ENCODE measurements at regions not wholly inside any gene's neighbourhood (a gene's known extent, or its start where the extent isn't known, plus 50 kb on each side); places are given as distances from the start of the nearest gene placed in this dataset.
"Not testable (repeated sequence)": the region's sequence is repeated elsewhere in the genome, so short reads cannot be mapped to it uniquely, and the experiment has no call there.

GRCh38 chr22:16673433-16673832 lies 80.8 kb upstream of the CCT8L2 start:
- H3K9me3 ChIP-seq (ENCODE audit: low read length); H3K4me3 Mint-ChIP-seq; H3K27me3 ChIP-seq (ENCODE audit: insufficient read depth, low read length, poor library complexity, severe bottlenecking); H3K4me1 ChIP-seq (ENCODE audit: insufficient read depth, low read length); H3K36me3 ChIP-seq (ENCODE audit: insufficient read depth, low read length); H3K9me3 Mint-ChIP-seq; H3K4me3 ChIP-seq (ENCODE audit: low read length); H3K27me3 Mint-ChIP-seq; H3K27ac Mint-ChIP-seq; CTCF ChIA-PET; POLR2A ChIA-PET; DNase-seq; H3K27ac ChIP-seq (ENCODE audit: low read depth, low read length); H3K4me1 Mint-ChIP-seq; H3K36me3 Mint-ChIP-seq: not testable (repeated sequence)

DNA sequence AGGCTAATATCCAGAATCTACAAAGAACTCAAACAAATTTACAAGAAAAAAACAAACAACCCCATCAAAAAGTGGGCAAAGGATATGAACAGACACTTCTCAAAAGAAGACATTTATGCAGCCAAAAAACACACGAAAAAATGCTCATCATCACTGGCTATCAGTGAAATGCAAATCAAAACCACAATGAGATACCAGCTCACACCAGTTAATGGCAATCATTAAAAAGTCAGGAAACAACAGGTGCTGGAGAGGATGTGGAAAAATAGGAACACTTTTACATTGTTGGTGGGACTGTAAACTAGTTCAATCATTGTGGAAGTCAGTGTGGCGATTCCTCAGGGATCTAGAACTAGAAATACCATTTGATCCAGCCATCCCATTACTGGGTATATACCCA lies 73.0 kb upstream of the CCT8L2 start:
- CTCF ChIA-PET; H3K36me3 ChIP-seq (ENCODE audit: insufficient read depth, low read length); H3K27me3 ChIP-seq (ENCODE audit: insufficient read depth, low read length, poor library complexity, severe bottlenecking); H3K27ac Mint-ChIP-seq; H3K4me1 Mint-ChIP-seq; H3K4me1 ChIP-seq (ENCODE audit: insufficient read depth, low read length); H3K27ac ChIP-seq (ENCODE audit: low read depth, low read length); H3K27me3 Mint-ChIP-seq; POLR2A ChIA-PET; DNase-seq; H3K36me3 Mint-ChIP-seq; H3K9me3 ChIP-seq (ENCODE audit: low read length); H3K4me3 ChIP-seq (ENCODE audit: low read length); H3K4me3 Mint-ChIP-seq: not testable (repeated sequence)
- H3K9me3 Mint-ChIP-seq, result peaks cover 2 to 13% (median 5%) of the 10 kb centered on the region in 5 donors

GRCh38 chr22:16662330-16662729 lies 69.7 kb upstream of the CCT8L2 start:
- H3K9me3 ChIP-seq (ENCODE audit: low read length); H3K4me1 ChIP-seq (ENCODE audit: insufficient read depth, low read length); H3K27me3 ChIP-seq (ENCODE audit: insufficient read depth, low read length, poor library complexity, severe bottlenecking); H3K27ac ChIP-seq (ENCODE audit: low read depth, low read length); CTCF ChIA-PET; H3K36me3 Mint-ChIP-seq; DNase-seq; POLR2A ChIA-PET; H3K4me3 Mint-ChIP-seq; H3K27me3 Mint-ChIP-seq; H3K27ac Mint-ChIP-seq; H3K4me1 Mint-ChIP-seq; H3K36me3 ChIP-seq (ENCODE audit: insufficient read depth, low read length); H3K4me3 ChIP-seq (ENCODE audit: low read length): not testable (repeated sequence)
- H3K9me3 Mint-ChIP-seq, result peaks cover 2 to 13% (median 5%) of the 10 kb centered on the region in 5 donors

GRCh38 chr22:16660989-16661388 lies 68.4 kb upstream of the CCT8L2 start:
- DNase-seq; H3K27me3 ChIP-seq (ENCODE audit: insufficient read depth, low read length, poor library complexity, severe bottlenecking); H3K27ac Mint-ChIP-seq; H3K36me3 Mint-ChIP-seq; POLR2A ChIA-PET; CTCF ChIA-PET; H3K4me1 Mint-ChIP-seq; H3K27ac ChIP-seq (ENCODE audit: low read depth, low read length); H3K4me3 Mint-ChIP-seq; H3K4me1 ChIP-seq (ENCODE audit: insufficient read depth, low read length); H3K4me3 ChIP-seq (ENCODE audit: low read length); H3K36me3 ChIP-seq (ENCODE audit: insufficient read depth, low read length); H3K9me3 ChIP-seq (ENCODE audit: low read length); H3K27me3 Mint-ChIP-seq: not testable (repeated sequence)
- H3K9me3 Mint-ChIP-seq, result peaks cover 0 to 10% (median 6%) of the 10 kb centered on the region in 5 donors

DNA sequence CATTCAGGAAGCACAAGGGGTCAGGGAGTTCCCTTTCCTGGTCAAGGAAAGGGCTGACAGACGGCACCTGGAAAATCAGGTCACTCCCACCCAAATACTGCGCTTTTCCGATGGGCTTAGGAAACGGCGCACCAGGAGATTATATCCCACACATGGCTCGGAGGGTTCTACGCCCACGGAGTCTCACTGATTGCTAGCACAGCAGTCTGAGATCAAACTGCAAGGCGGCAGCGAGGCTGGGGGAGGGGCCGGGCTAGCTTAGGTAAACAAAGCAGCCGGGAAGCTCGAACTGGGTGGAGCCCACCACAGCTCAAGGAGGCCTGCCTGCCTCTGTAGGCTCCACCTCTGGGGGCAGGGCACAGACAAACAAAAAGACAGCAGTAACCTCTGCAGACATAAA lies 68.0 kb upstream of the CCT8L2 start:
- POLR2A ChIA-PET; H3K9me3 ChIP-seq (ENCODE audit: low read length); H3K9me3 Mint-ChIP-seq; DNase-seq; H3K36me3 ChIP-seq (ENCODE audit: insufficient read depth, low read length); CTCF ChIA-PET; H3K4me1 Mint-ChIP-seq; H3K36me3 Mint-ChIP-seq; H3K27ac Mint-ChIP-seq; H3K4me3 ChIP-seq (ENCODE audit: low read length); H3K27me3 Mint-ChIP-seq; H3K27ac ChIP-seq (ENCODE audit: low read depth, low read length); H3K4me1 ChIP-seq (ENCODE audit: insufficient read depth, low read length); H3K27me3 ChIP-seq (ENCODE audit: insufficient read depth, low read length, poor library complexity, severe bottlenecking); H3K4me3 Mint-ChIP-seq: not testable (repeated sequence)

DNA sequence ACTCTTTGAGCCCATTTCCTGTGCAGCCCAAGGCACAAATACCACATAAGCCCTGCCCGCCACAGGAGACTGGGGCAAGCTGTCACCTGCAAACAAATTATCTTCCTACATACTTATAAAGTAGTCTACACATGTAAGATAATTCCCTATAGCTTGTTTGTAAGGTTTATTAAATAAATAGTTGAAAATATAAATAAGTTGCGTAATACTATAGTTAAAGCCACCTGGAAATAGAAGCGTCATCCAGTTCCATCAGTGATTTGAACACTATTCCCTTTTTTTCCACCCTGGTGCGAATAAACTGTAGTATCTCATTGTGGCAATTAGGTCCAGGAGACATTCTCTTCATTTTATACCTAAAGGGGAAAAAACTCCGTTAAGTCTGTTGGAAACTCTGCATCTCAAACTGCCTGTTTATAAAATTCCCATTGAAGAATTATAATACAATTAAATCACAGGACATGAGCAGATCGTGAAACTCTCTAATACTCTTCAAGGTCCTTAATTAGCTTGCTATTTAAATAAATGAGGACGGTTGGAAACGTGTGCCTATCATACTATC lies 66.7 kb upstream of the CCT8L2 start:
- DNase-seq; H3K36me3 Mint-ChIP-seq; H3K4me1 Mint-ChIP-seq; H3K36me3 ChIP-seq (ENCODE audit: insufficient read depth, low read length); H3K4me3 ChIP-seq (ENCODE audit: low read length); H3K9me3 Mint-ChIP-seq; H3K27ac ChIP-seq (ENCODE audit: low read depth, low read length); H3K27me3 Mint-ChIP-seq; H3K27ac Mint-ChIP-seq; H3K9me3 ChIP-seq (ENCODE audit: low read length); CTCF ChIA-PET; H3K4me1 ChIP-seq (ENCODE audit: insufficient read depth, low read length); POLR2A ChIA-PET; H3K4me3 Mint-ChIP-seq; H3K27me3 ChIP-seq (ENCODE audit: insufficient read depth, low read length, poor library complexity, severe bottlenecking): not testable (repeated sequence)

DNA sequence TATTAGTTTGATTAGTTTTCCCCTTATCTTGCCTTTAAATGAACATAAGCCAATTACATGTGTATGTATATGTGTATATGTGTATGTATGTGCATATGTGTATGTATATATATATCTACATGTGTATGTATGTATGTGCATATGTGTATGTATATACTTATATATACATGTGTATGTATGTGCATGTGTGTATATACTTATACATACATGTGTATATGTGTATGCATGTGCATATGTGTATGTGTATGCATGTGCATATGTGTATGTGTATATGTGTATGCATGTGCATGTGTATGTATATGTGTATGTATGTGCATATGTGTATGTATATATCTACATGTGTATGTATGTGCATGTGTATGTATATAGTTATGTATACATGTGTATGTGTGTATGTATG lies 65.5 kb upstream of the CCT8L2 start:
- Histone ChIP-seq H3K27ac (ENCODE audit: low read depth, low read length) (no peak overlapping the region), H3K27me3 (ENCODE audit: insufficient read depth, low read length, poor library complexity, severe bottlenecking) (no peaks in the 10 kb centered on the region), H3K4me3 (ENCODE audit: low read length) (no peak overlapping the region), H3K4me1 (ENCODE audit: insufficient read depth, low read length) (no peaks in the 10 kb centered on the region), H3K9me3 (ENCODE audit: low read length) (no peaks in the 10 kb centered on the region), H3K36me3 (ENCODE audit: insufficient read depth, low read length) (no peaks in the 10 kb centered on the region)
- Mint-ChIP-seq H3K27ac (no peak overlapping the region), H3K4me1 (no peaks in the 10 kb centered on the region), H3K9me3 (peaks cover 0 to 5% (median 5%) of the 10 kb centered on the region in 5 donors), H3K4me3 (no peak overlapping the region), H3K27me3 (peaks cover 0 to 2% of the 10 kb centered on the region in 2 donors), H3K36me3 (no peaks in the 10 kb centered on the region)
- ChIA-PET POLR2A (no interaction called here), CTCF (no interaction called here)
- DNase-seq, result no peak

GRCh38 chr22:16654882-16655281 lies 62.3 kb upstream of the CCT8L2 start:
- POLR2A ChIA-PET, result no interaction called here
- Histone ChIP-seq H3K4me1 (ENCODE audit: insufficient read depth, low read length) (no peaks in the 10 kb centered on the region), H3K36me3 (ENCODE audit: insufficient read depth, low read length) (no peaks in the 10 kb centered on the region), H3K27ac (ENCODE audit: low read depth, low read length) (no peak overlapping the region), H3K4me3 (ENCODE audit: low read length) (no peak overlapping the region), H3K9me3 (ENCODE audit: low read length) (no peaks in the 10 kb centered on the region), H3K27me3 (ENCODE audit: insufficient read depth, low read length, poor library complexity, severe bottlenecking) (no peaks in the 10 kb centered on the region)
- Mint-ChIP-seq H3K27ac (no peak overlapping the region), H3K27me3 (peaks cover 0 to 2% of the 10 kb centered on the region in 2 donors), H3K4me3 (no peak overlapping the region), H3K36me3 (no peaks in the 10 kb centered on the region), H3K9me3 (peaks cover 0 to 7% (median 4%) of the 10 kb centered on the region in 5 donors), H3K4me1 (no peaks in the 10 kb centered on the region)
- CTCF ChIA-PET, result no interaction called here
- DNase-seq, result no peak

DNA sequence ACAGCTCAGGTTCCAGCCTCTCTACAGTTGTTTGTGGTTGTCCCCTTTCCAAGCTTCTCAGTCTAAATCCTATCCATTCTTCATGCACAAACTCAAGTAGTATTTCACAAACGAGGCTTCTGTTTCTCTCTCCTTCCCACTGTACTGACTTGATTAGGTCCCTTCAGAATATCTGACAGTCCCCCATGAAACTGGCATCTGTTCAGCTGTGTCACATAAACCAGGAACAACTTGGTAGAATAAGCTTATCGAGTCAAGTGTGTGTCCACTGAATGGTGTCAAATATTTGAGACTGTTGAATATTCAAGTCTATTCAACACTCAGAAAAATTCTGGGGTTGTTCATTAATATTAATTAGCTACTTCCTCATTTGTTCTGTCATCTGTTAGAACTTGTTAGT lies 61.7 kb upstream of the CCT8L2 start:
- H3K27ac ChIP-seq (ENCODE audit: low read depth, low read length); H3K4me3 ChIP-seq (ENCODE audit: low read length); H3K9me3 ChIP-seq (ENCODE audit: low read length); H3K36me3 ChIP-seq (ENCODE audit: insufficient read depth, low read length); H3K27me3 Mint-ChIP-seq; H3K36me3 Mint-ChIP-seq; H3K4me1 Mint-ChIP-seq; H3K9me3 Mint-ChIP-seq; H3K27me3 ChIP-seq (ENCODE audit: insufficient read depth, low read length, poor library complexity, severe bottlenecking); H3K4me1 ChIP-seq (ENCODE audit: insufficient read depth, low read length); H3K4me3 Mint-ChIP-seq; POLR2A ChIA-PET; CTCF ChIA-PET; DNase-seq: not testable (repeated sequence)
- peak overlapping the region in 1 of 8 donors; percentile 24 for H3K27ac Mint-ChIP-seq
